ENCODE measurements at regions not wholly inside any gene's neighbourhood (a gene's known extent, or its start where the extent isn't known, plus 50 kb on each side); places are given as distances from the start of the nearest gene placed in this dataset.

GRCh38 chr9:13904311-13904710 is 409.6 kb downstream of the NFIB start:
- whole genome bisulfite sequencing, 5 donors: 70 to 79% (median 76%) methylated on average over 4 of the region's 4 CpGs

GRCh38 chr9:13902286-13903066 is 411.5 kb downstream of the NFIB start:
- Histone ChIP-seq H3K27me3 (no peaks in the 10 kb centered on the region), H3K36me3 (no peaks in the 10 kb centered on the region), H3K4me3 (no peak overlapping the region), H3K27ac (no peak overlapping the region), H3K4me1 (peaks cover 0 to 12% (median 0%) of the 10 kb centered on the region in 4 donors), H3K9me3 (peaks cover 0 to 4% (median 0%) of the 10 kb centered on the region in 4 donors)
- no peak for TF ChIP-seq CTCF (IDR thresholded peaks at IDR 0.05)
- DNase-seq: no peak
- intact Hi-C loops (cut with DNase I; ENCODE audit: low total_unique reads): no loop called here

More at GRCh38 chr9:13904311-13904710, 409.6 kb downstream of the NFIB start:
- Histone ChIP-seq H3K27me3 (no peaks in the 10 kb centered on the region), H3K27ac (no peak overlapping the region), H3K9me3 (peaks cover 0 to 4% (median 0%) of the 10 kb centered on the region in 4 donors), H3K4me3 (no peak overlapping the region), H3K36me3 (no peaks in the 10 kb centered on the region), H3K4me1 (peaks cover 0 to 12% (median 0%) of the 10 kb centered on the region in 4 donors)
- TF ChIP-seq POLR2AphosphoS5 (IDR thresholded peaks at IDR 0.05): no peak
- TF ChIP-seq POLR2A (IDR thresholded peaks at IDR 0.05): no peak
- no peak for TF ChIP-seq EP300 (IDR thresholded peaks at IDR 0.05)
- TF ChIP-seq CTCF (IDR thresholded peaks at IDR 0.05): no peak
- intact Hi-C loops (cut with DNase I; ENCODE audit: low total_unique reads): no loop called here
- DNase-seq: no peak

- Histone ChIP-seq H3K36me3 (no peaks in the 10 kb centered on the region), H3K9me3 (no peaks in the 10 kb centered on the region), H3K4me1 (peaks cover 0 to 12% (median 0%) of the 10 kb centered on the region in 4 donors), H3K27me3 (no peaks in the 10 kb centered on the region), H3K4me3 (no peak overlapping the region), H3K27ac (peak overlapping the region in 1 of 5 donors; percentile 35)
- no peak for TF ChIP-seq CTCF (IDR thresholded peaks at IDR 0.05)
- TF ChIP-seq POLR2AphosphoS5 (IDR thresholded peaks at IDR 0.05): no peak
- no peak for TF ChIP-seq POLR2A (IDR thresholded peaks at IDR 0.05)
- no peak for TF ChIP-seq EP300 (IDR thresholded peaks at IDR 0.05)
- DNase-seq: no peak
- intact Hi-C loops (cut with DNase I; ENCODE audit: low total_unique reads): no loop called here
- 91 to 97% (median 92%) methylated on average over 3 of the region's 3 CpGs for WGBS, 5 donors
Observed at GRCh38 chr9:13901176-13901575, 412.8 kb downstream of the NFIB start.

GRCh38 chr9:13900449-13900848 is 413.5 kb downstream of the NFIB start:
- peak overlapping the region in 2 of 5 donors; percentile 35 to 52 for H3K27ac ChIP-seq
- H3K27me3 ChIP-seq: no peaks in the 10 kb centered on the region
- no peaks in the 10 kb centered on the region for H3K36me3 ChIP-seq
- no peaks in the 10 kb centered on the region for H3K9me3 ChIP-seq
- peak in 1 of 2 donors; percentile 9 for DNase-seq
- intact Hi-C loops (cut with DNase I; ENCODE audit: low total_unique reads): no loop called here
- TF ChIP-seq POLR2A (IDR thresholded peaks at IDR 0.05) (no peak), CTCF (IDR thresholded peaks at IDR 0.05) (no peak), POLR2AphosphoS5 (IDR thresholded peaks at IDR 0.05) (no peak), EP300 (IDR thresholded peaks at IDR 0.05) (no peak)
- peaks cover 0 to 12% (median 0%) of the 10 kb centered on the region in 4 donors for H3K4me1 ChIP-seq
- no peak overlapping the region for H3K4me3 ChIP-seq
- 79 to 88% (median 84%) methylated on average over 5 of the region's 5 CpGs for WGBS, 5 donors

Data from stomach (tissue), 8 donors.